ENCODE measurements at regions not wholly inside any gene's neighbourhood (a gene's known extent, or its start where the extent isn't known, plus 50 kb on each side); places are given as distances from the start of the nearest gene placed in this dataset.

- ChIA-PET CTCF (interaction anchor here (1.5 kb wide), 1 partner anchor 21 kb away, joined by 5 read pairs; no protein-coding TSS in a partner anchor), POLR2A (no interaction called here)
- Mint-ChIP-seq H3K4me3 (no peak overlapping the region), H3K9me3 (no peaks in the 10 kb centered on the region), H3K27me3 (peaks cover 2% of the 10 kb centered on the region), H3K36me3 (no peaks in the 10 kb centered on the region), H3K4me1 (ENCODE audit: low read depth) (peaks cover 2% of the 10 kb centered on the region), H3K27ac (no peak overlapping the region)
- intact Hi-C loops (cut with micrococcal nuclease): no loop called here
- no peak for DNase-seq
Observed at GRCh38 chr11:76298255-76298654, 82.7 kb downstream of the THAP12 start.

- ChIA-PET POLR2A (no interaction called here), CTCF (interaction anchor here (1.5 to 1.8 kb wide), 2 partner anchors 22 to 89 kb away, joined by 5 to 7 read pairs; no protein-coding TSS in a partner anchor)
- Mint-ChIP-seq H3K27ac (no peak overlapping the region), H3K36me3 (no peaks in the 10 kb centered on the region), H3K27me3 (no peaks in the 10 kb centered on the region), H3K4me1 (ENCODE audit: low read depth) (peaks cover 8% of the 10 kb centered on the region), H3K4me3 (no peak overlapping the region), H3K9me3 (no peaks in the 10 kb centered on the region)
- DNase-seq: no peak
- intact Hi-C loops (cut with micrococcal nuclease): no loop called here
Observed at GRCh38 chr11:76296731-76297542, 84.0 kb downstream of the THAP12 start.

DNA sequence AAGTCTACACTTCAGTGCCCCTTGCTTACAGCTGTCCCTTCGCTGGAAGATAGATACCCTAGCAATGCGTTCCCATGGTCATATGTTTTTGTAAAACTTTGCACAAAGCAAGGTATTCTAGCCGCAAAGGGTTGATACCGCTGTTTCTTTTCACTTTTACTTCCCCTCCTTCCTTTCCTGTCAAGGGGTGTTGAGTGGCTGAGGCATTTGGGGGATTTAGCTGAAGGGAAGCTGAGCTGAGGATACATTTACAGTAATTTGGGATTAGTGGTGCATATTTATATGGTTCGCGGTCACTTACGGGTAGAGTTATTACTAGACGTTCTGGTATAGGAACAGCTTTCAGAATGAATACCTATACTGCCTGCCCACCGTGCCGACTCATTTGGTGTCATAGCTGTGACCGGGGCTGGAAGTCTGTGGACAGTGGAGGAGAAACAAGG is 86.9 kb upstream of the WNT11 start:
- intact Hi-C loops (cut with micrococcal nuclease): no loop called here
- H3K9me3 Mint-ChIP-seq: no peaks in the 10 kb centered on the region
- peaks cover 16% of the 10 kb centered on the region for H3K4me1 Mint-ChIP-seq (ENCODE audit: low read depth)
- DNase-seq: peak; percentile 70
- CTCF ChIA-PET: interaction anchor here (1.0 to 3.4 kb wide), 3 partner anchors 10 to 141 kb away, joined by 3 to 18 read pairs (median 3); no protein-coding TSS in a partner anchor
- no peaks in the 10 kb centered on the region for H3K27me3 Mint-ChIP-seq
- no peaks in the 10 kb centered on the region for H3K36me3 Mint-ChIP-seq
- POLR2A ChIA-PET: interaction anchor here (0.7 kb wide), 1 partner anchor 639 kb away, joined by 3 read pairs; no protein-coding TSS in a partner anchor
- H3K4me3 Mint-ChIP-seq: no peak overlapping the region
- no peak overlapping the region for H3K27ac Mint-ChIP-seq

DNA sequence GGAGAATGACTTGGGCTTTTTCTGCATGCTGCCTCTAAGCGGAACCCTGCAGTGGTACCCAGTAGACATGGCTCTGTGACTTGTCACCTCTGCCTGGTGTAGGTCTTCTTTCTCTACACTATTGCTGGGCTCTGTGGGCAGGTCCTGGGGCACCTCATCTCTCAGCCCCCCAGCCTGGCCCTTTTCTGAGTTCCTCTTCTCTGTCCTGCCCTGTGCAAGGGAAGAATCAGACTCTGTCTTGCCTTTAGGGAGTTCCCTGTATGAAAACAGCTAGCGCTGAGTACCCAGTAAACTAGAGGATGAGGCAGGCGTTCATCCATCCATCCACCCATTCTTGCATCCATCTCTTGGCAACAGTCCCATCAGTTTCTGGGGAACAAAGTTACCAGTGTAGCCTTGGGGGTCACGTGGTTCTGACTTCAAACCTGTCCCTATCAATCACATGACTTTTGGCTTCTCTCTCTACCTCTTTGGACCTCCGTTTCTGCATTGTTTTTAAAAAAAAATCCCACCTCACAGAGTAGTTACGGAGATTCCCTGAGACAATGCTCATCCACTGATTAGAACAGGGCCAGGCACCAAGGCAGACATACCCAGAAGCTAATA is 86.4 kb upstream of the WNT11 start:
- CTCF ChIA-PET: interaction anchor here (1.6 to 3.4 kb wide), 2 partner anchors 84 to 141 kb away, joined by 3 to 18 read pairs; no protein-coding TSS in a partner anchor
- no peak overlapping the region for H3K27ac Mint-ChIP-seq
- H3K9me3 Mint-ChIP-seq: no peaks in the 10 kb centered on the region
- POLR2A ChIA-PET: interaction anchor here (0.7 kb wide), 1 partner anchor 639 kb away, joined by 3 read pairs; no protein-coding TSS in a partner anchor
- peaks cover 21% of the 10 kb centered on the region for H3K4me1 Mint-ChIP-seq (ENCODE audit: low read depth)
- H3K27me3 Mint-ChIP-seq: no peaks in the 10 kb centered on the region
- no peak for DNase-seq
- intact Hi-C loops (cut with micrococcal nuclease): no loop called here
- no peak overlapping the region for H3K4me3 Mint-ChIP-seq
- no peaks in the 10 kb centered on the region for H3K36me3 Mint-ChIP-seq

- H3K9me3 Mint-ChIP-seq: no peaks in the 10 kb centered on the region
- CTCF ChIA-PET: interaction anchor here (3.4 kb wide), 1 partner anchor 83 kb away, joined by 18 read pairs; no protein-coding TSS in a partner anchor
- H3K4me1 Mint-ChIP-seq (ENCODE audit: low read depth): peaks cover 29% of the 10 kb centered on the region
- intact Hi-C loops (cut with micrococcal nuclease): no loop called here
- no peaks in the 10 kb centered on the region for H3K36me3 Mint-ChIP-seq
- H3K27me3 Mint-ChIP-seq: no peaks in the 10 kb centered on the region
- H3K4me3 Mint-ChIP-seq: no peak overlapping the region
- POLR2A ChIA-PET: no interaction called here
- no peak overlapping the region for H3K27ac Mint-ChIP-seq
- DNase-seq: no peak
Observed at GRCh38 chr11:76291576-76292526, 85.5 kb upstream of the WNT11 start.

DNA sequence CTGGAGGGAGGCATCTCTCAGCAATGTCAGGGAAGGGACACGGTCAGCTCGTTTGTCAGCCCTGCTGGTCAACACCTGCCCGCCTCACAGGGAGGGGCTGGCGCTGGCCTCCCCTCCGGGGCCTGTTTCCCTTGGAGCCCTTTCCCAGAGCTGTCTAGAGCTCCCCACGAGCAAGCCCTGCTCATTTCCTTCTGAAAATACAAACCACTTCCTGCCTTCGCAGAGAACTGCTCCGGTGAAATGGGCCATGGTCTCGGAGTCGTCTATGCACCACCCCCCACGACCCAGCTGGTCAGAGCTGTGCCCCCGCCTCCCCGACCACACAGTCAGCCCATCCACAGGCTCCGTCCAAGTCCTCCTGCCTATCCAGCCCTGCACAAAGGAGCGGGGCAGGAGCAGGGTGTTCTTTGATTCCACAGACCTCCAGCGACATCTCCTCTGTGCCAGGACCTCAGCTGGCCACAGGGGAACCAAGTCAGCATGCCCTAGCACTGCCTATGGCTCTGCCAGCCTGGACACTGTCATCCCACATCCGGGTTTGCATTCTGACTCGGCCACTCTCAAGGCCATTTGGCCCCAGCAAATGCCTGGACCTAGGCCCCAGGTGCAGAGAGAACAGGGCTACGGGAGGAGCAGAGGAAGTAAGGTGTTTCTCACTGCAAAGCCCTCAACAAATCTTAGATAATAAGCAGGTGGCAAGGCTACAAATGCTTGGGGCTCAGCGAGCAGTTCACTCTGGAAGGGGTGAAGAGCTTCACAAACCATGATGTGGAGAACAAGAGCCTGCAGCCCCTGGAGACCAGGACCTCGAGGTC is 82.1 kb upstream of the WNT11 start:
- intact Hi-C loops (cut with micrococcal nuclease): loop anchor here (5.0 kb wide), 1 partner anchor 51 kb away; no protein-coding TSS in a partner anchor
- no peaks in the 10 kb centered on the region for H3K9me3 Mint-ChIP-seq
- DNase-seq: peak; percentile 35
- H3K4me3 Mint-ChIP-seq: no peak overlapping the region
- H3K36me3 Mint-ChIP-seq: no peaks in the 10 kb centered on the region
- peaks cover 29% of the 10 kb centered on the region for H3K4me1 Mint-ChIP-seq (ENCODE audit: low read depth)
- H3K27me3 Mint-ChIP-seq: no peaks in the 10 kb centered on the region
- POLR2A ChIA-PET: no interaction called here
- CTCF ChIA-PET: interaction anchor here (0.6 to 1.3 kb wide), 3 partner anchors 42 to 81 kb away, joined by 3 to 4 read pairs (median 3); no protein-coding TSS in a partner anchor
- H3K27ac Mint-ChIP-seq: peak overlapping the region; percentile 43

- Mint-ChIP-seq H3K36me3 (no peaks in the 10 kb centered on the region), H3K27ac (no peak overlapping the region), H3K4me1 (ENCODE audit: low read depth) (peaks cover 21% of the 10 kb centered on the region), H3K27me3 (no peaks in the 10 kb centered on the region), H3K9me3 (no peaks in the 10 kb centered on the region), H3K4me3 (no peak overlapping the region)
- ChIA-PET CTCF (interaction anchor here (1.8 kb wide), 1 partner anchor 79 kb away, joined by 10 read pairs; no protein-coding TSS in a partner anchor), POLR2A (no interaction called here)
- no peak for DNase-seq
- intact Hi-C loops (cut with micrococcal nuclease): loop anchor here (5.0 kb wide), 1 partner anchor 50 kb away; no protein-coding TSS in a partner anchor
Observed at GRCh38 chr11:76287227-76287626, 80.9 kb upstream of the WNT11 start.

- ChIA-PET CTCF (interaction anchor here (1.3 to 1.8 kb wide), 2 partner anchors 77 to 78 kb away, joined by 3 to 10 read pairs; no protein-coding TSS in a partner anchor), POLR2A (no interaction called here)
- Mint-ChIP-seq H3K4me3 (no peak overlapping the region), H3K4me1 (ENCODE audit: low read depth) (peaks cover 21% of the 10 kb centered on the region), H3K36me3 (no peaks in the 10 kb centered on the region), H3K27me3 (no peaks in the 10 kb centered on the region), H3K27ac (no peak overlapping the region), H3K9me3 (no peaks in the 10 kb centered on the region)
- DNase-seq: no peak
- intact Hi-C loops (cut with micrococcal nuclease): loop anchor here (5.0 kb wide), 1 partner anchor 48 kb away; no protein-coding TSS in a partner anchor
Observed at GRCh38 chr11:76285397-76286104, 79.2 kb upstream of the WNT11 start.

GRCh38 chr11:76284161-76284560 is 77.9 kb upstream of the WNT11 start:
- no peak overlapping the region for H3K4me3 Mint-ChIP-seq
- no peaks in the 10 kb centered on the region for H3K36me3 Mint-ChIP-seq
- ChIA-PET CTCF (interaction anchor here (1.3 kb wide), 1 partner anchor 76 kb away, joined by 3 read pairs; no protein-coding TSS in a partner anchor), POLR2A (no interaction called here)
- no peak overlapping the region for H3K27ac Mint-ChIP-seq
- intact Hi-C loops (cut with micrococcal nuclease): no loop called here
- H3K27me3 Mint-ChIP-seq: no peaks in the 10 kb centered on the region
- DNase-seq: no peak
- H3K9me3 Mint-ChIP-seq: no peaks in the 10 kb centered on the region
- H3K4me1 Mint-ChIP-seq (ENCODE audit: low read depth): peaks cover 21% of the 10 kb centered on the region

- no peak for DNase-seq
- Mint-ChIP-seq H3K27ac (no peak overlapping the region), H3K4me1 (ENCODE audit: low read depth) (peaks cover 12% of the 10 kb centered on the region), H3K36me3 (no peaks in the 10 kb centered on the region), H3K4me3 (no peak overlapping the region), H3K27me3 (no peaks in the 10 kb centered on the region), H3K9me3 (no peaks in the 10 kb centered on the region)
- intact Hi-C loops (cut with micrococcal nuclease): no loop called here
- ChIA-PET CTCF (interaction anchor here (1.0 kb wide), 1 partner anchor 11 kb away, joined by 3 read pairs; no protein-coding TSS in a partner anchor), POLR2A (no interaction called here)
Observed at GRCh38 chr11:76282811-76283595, 76.7 kb upstream of the WNT11 start.
